ENCODE measurements at regions not wholly inside any gene's neighbourhood (a gene's known extent, or its start where the extent isn't known, plus 50 kb on each side); places are given as distances from the start of the nearest gene placed in this dataset.

DNA sequence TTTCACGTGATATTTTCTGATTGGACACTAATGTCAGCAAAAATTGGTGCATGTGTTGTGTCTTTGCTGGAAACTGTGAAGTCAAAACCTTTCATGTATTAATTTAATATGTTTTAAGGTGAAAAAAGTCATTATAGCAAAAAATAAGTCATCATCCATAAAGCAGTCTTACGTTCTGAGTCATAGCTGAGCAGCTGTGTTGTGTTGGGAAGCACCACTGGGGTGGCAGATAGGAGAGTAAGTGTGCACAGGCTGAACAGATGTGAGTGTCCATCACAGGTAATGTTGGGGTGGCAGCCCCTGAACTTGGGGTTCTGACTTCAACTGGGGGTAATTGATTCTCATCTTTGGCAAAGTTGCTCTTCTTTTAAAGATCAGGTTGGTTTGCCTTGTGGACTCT is 156.8 kb downstream of the NXNL2 start:
- TF ChIP-seq, protein P1, sequence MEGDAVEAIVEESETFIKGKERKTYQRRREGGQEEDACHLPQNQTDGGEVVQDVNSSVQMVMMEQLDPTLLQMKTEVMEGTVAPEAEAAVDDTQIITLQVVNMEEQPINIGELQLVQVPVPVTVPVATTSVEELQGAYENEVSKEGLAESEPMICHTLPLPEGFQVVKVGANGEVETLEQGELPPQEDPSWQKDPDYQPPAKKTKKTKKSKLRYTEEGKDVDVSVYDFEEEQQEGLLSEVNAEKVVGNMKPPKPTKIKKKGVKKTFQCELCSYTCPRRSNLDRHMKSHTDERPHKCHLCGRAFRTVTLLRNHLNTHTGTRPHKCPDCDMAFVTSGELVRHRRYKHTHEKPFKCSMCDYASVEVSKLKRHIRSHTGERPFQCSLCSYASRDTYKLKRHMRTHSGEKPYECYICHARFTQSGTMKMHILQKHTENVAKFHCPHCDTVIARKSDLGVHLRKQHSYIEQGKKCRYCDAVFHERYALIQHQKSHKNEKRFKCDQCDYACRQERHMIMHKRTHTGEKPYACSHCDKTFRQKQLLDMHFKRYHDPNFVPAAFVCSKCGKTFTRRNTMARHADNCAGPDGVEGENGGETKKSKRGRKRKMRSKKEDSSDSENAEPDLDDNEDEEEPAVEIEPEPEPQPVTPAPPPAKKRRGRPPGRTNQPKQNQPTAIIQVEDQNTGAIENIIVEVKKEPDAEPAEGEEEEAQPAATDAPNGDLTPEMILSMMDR (IDR thresholded peaks at IDR 0.05) = no peak
- no peak for TF ChIP-seq EZH2 (IDR thresholded peaks at IDR 0.05; ENCODE audit: borderline replicate concordance, insufficient read depth, low read depth, low read length, poor library complexity, severe bottlenecking)

All from B cell (primary cell).